ENCODE measurements at regions not wholly inside any gene's neighbourhood (a gene's known extent, or its start where the extent isn't known, plus 50 kb on each side); places are given as distances from the start of the nearest gene placed in this dataset.

DNA sequence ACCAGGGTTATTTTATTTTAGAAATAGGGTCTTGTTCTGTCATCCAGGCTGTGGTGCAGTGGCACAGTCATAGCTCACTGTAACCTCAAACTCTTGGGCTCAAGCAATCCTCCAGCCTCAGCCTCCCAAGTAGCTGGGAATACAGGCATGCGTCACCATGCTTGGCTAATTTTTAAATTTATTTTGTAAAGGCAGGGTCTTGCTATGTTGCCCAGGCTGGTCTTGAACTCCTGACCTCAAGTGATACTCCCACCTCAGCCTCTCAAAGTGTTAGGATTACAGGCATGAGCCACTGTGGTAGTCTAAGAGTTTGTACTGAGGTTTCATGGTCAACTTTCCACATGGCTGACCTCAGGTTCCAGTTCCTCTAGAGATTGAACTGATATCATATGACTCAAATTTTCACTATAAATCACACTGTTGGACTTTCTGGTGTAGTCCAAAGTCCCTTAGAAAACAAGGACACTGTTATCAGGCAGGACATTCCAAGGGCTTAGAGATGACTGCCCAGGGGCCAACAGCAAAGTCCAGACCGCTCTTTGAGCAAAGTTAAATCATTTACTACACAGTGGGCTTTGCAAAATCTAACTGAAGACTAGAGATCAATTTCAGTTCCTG, 82.0 kb upstream of the MEX3C start (continued):
- TF ChIP-seq GABPA (IDR thresholded peaks at IDR 0.05; ENCODE audit: low read depth) (no peak), RB1 (IDR thresholded peaks at IDR 0.05; ENCODE audit: borderline replicate concordance) (no peak), EED (IDR thresholded peaks at IDR 0.05; ENCODE audit: low read depth) (peak; percentile 72), NFYB (IDR thresholded peaks at IDR 0.05; ENCODE audit: insufficient read depth, low read depth, low read length) (no peak), EGR1 (IDR thresholded peaks at IDR 0.05; ENCODE audit: borderline replicate concordance in 1 of 2, low read depth in 2 of 2, low read length in 2 of 2) (no peak), NBN (IDR thresholded peaks at IDR 0.05) (0 out of 2 replicates have a peak, but pooled peaks have one; percentile 36), IRF4 (IDR thresholded peaks at IDR 0.05; ENCODE audit: low read depth, low read length) (peak; percentile 61; the same call in 1 of the 2 replicates), MEF2B (IDR thresholded peaks at IDR 0.05; ENCODE audit: partially characterized antibody, poor library complexity, severe bottlenecking) (peak; percentile 33), STAT1 (conservative IDR thresholded peaks at IDR 0.05) (no peak), RELA (IDR thresholded peaks at IDR 0.05; ENCODE audit: borderline replicate concordance, partially characterized antibody) (no peak), BMI1 (IDR thresholded peaks at IDR 0.05; ENCODE audit: borderline replicate concordance) (peak; percentile 51), GATAD2B (conservative IDR thresholded peaks at IDR 0.05; ENCODE audit: low read depth) (0 out of 2 replicates have a peak, but pooled peaks have one; percentile 29), SREBF1 (IDR thresholded peaks at IDR 0.05; ENCODE audit: low read length) (no peak), CEBPB (IDR thresholded peaks at IDR 0.05; ENCODE audit: borderline replicate concordance in 1 of 2, low read depth in 2 of 2, low read length in 2 of 2) (no peak), RUNX3 (IDR thresholded peaks at IDR 0.05; ENCODE audit: low read length) (peak; percentile 87), BHLHE40 (IDR thresholded peaks at IDR 0.05; ENCODE audit: borderline replicate concordance in 1 of 2, low read depth in 2 of 2, low read length in 1 of 2) (peak in 1 of 2 experiments; percentile 66; a peak in 2 of 4 replicates), RAD51 (IDR thresholded peaks at IDR 0.05) (no peak)
- TF ChIP-seq, protein P1, sequence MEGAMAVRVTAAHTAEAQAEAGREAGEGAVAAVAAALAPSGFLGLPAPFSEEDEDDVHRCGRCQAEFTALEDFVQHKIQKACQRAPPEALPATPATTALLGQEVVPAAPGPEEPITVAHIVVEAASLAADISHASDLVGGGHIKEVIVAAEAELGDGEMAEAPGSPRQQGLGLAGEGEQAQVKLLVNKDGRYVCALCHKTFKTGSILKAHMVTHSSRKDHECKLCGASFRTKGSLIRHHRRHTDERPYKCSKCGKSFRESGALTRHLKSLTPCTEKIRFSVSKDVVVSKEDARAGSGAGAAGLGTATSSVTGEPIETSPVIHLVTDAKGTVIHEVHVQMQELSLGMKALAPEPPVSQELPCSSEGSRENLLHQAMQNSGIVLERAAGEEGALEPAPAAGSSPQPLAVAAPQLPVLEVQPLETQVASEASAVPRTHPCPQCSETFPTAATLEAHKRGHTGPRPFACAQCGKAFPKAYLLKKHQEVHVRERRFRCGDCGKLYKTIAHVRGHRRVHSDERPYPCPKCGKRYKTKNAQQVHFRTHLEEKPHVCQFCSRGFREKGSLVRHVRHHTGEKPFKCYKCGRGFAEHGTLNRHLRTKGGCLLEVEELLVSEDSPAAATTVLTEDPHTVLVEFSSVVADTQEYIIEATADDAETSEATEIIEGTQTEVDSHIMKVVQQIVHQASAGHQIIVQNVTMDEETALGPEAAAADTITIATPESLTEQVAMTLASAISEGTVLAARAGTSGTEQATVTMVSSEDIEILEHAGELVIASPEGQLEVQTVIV (IDR thresholded peaks at IDR 0.05; ENCODE audit: borderline replicate concordance, partially characterized antibody): no peak
- TF ChIP-seq, protein P2, sequence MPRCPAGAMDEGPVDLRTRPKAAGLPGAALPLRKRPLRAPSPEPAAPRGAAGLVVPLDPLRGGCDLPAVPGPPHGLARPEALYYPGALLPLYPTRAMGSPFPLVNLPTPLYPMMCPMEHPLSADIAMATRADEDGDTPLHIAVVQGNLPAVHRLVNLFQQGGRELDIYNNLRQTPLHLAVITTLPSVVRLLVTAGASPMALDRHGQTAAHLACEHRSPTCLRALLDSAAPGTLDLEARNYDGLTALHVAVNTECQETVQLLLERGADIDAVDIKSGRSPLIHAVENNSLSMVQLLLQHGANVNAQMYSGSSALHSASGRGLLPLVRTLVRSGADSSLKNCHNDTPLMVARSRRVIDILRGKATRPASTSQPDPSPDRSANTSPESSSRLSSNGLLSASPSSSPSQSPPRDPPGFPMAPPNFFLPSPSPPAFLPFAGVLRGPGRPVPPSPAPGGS (IDR thresholded peaks at IDR 0.05; ENCODE audit: borderline replicate concordance, insufficient read depth, low read depth, low read length, poor library complexity, severe bottlenecking): no peak
- TF ChIP-seq, protein P3, sequence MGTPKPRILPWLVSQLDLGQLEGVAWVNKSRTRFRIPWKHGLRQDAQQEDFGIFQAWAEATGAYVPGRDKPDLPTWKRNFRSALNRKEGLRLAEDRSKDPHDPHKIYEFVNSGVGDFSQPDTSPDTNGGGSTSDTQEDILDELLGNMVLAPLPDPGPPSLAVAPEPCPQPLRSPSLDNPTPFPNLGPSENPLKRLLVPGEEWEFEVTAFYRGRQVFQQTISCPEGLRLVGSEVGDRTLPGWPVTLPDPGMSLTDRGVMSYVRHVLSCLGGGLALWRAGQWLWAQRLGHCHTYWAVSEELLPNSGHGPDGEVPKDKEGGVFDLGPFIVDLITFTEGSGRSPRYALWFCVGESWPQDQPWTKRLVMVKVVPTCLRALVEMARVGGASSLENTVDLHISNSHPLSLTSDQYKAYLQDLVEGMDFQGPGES (IDR thresholded peaks at IDR 0.05): no peak
- TF ChIP-seq, protein P4, sequence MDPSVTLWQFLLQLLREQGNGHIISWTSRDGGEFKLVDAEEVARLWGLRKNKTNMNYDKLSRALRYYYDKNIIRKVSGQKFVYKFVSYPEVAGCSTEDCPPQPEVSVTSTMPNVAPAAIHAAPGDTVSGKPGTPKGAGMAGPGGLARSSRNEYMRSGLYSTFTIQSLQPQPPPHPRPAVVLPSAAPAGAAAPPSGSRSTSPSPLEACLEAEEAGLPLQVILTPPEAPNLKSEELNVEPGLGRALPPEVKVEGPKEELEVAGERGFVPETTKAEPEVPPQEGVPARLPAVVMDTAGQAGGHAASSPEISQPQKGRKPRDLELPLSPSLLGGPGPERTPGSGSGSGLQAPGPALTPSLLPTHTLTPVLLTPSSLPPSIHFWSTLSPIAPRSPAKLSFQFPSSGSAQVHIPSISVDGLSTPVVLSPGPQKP (IDR thresholded peaks at IDR 0.05; ENCODE audit: low read depth, low read length): no peak

Measured in GM12878 (cell line).